SK-N-SH (cell line): ENCODE measurements at regions not wholly inside any gene's neighbourhood (a gene's known extent, or its start where the extent isn't known, plus 50 kb on each side); places are given as distances from the start of the nearest gene placed in this dataset.

ENCODE experiments used
- EP300 ChIP-seq, 2 experiments: IDR thresholded peaks; 2 replicates each; pipeline versions ENCODE4 v1.4.0 to v1.6.1; 2012; ENCODE audit warnings: borderline replicate concordance in 1 of 2, low read depth in 1 of 2, low read length in 1 of 2
- FOSL2 ChIP-seq: IDR thresholded peaks from 2 replicates; pipeline ENCODE4 v1.4.0; 2012; ENCODE audit warnings: low read depth, mild to moderate bottlenecking, moderate library complexity, borderline replicate concordance
- TF ChIP-seq, protein P1 (sequence below): IDR thresholded peaks from 2 replicates; pipeline ENCODE4 v1.4.0; 2012; ENCODE audit warnings: low read depth

DNA sequence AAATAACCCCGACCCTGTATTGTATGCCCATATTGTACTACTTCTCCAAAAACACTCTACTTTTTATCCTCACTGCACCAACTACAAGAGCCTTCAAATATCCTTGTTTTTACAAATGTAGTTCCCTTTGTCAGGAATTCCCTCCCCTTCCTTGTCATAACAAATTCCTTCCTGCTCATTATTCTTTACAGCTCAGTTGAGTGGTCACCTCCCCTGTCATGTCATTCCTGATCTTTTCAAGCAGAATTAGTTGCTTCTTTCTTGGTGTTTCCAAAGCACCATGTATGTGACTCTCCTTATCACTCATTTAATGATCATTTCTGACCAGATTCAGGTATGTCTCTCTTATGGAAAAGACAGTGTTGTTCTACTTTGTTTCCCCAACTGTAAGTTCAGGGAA is 194.2 kb upstream of the SMC2 start:
- TF ChIP-seq, protein P1, sequence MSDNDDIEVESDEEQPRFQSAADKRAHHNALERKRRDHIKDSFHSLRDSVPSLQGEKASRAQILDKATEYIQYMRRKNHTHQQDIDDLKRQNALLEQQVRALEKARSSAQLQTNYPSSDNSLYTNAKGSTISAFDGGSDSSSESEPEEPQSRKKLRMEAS: no peak
- no peak for TF ChIP-seq FOSL2
- TF ChIP-seq EP300 (IDR thresholded peaks at IDR 0.05; ENCODE audit: borderline replicate concordance in 1 of 2, low read depth in 1 of 2, low read length in 1 of 2): no peak
